Caco-2 (cell line): ENCODE measurements at regions not wholly inside any gene's neighbourhood (a gene's known extent, or its start where the extent isn't known, plus 50 kb on each side); places are given as distances from the start of the nearest gene placed in this dataset.

Experiments used
- BruUV-seq: library from RNA; stranded (reverse); fragments of 400-500 nt; replicated peaks from 2 replicates; lab custom pipeline; 2021; lab: Mats Ljungman, UMichigan
- CTCF ChIA-PET: fragments of 300-600 bp; sonication (Branson Sonifier 250); formaldehyde crosslinking; loops from one replicate; lab custom pipeline; 2022; ENCODE audit warnings: antibody characterized with exemption; lab: Charles Lee
- POLR2A ChIA-PET: fragments of 300-600 bp; sonication (Branson Sonifier 250); formaldehyde crosslinking; loops from one replicate; lab custom pipeline; 2022; ENCODE audit warnings: antibody characterized with exemption; lab: Charles Lee
- DNase-seq, 2 experiments: peaks; one replicate each; pipeline versions ENCODE4 v3.0.0 to v3.0.0-alpha.2; 2020 to 2022
- H3K27me3 ChIP-seq: replicated peaks from 2 replicates; pipeline ENCODE4 v1.6.0; 2011; ENCODE audit warnings: low read length; ENCODE audit not compliant: control insufficient read depth, insufficient read depth
- H3K36me3 ChIP-seq: 2 replicates; pipeline ENCODE4 v1.5.1; 2011; ENCODE audit warnings: low read length; ENCODE audit not compliant: control insufficient read depth, insufficient read depth
- H3K4me1 ChIP-seq: fragments of 250-450 bp; sonication (Bioruptor Pico); 2 replicates; pipeline ENCODE4 v1.5.1; 2020; ENCODE audit warnings: mild to moderate bottlenecking
- H3K4me3 ChIP-seq: 2 replicates; pipeline ENCODE4 v1.5.1; 2011; ENCODE audit warnings: low read depth, mild to moderate bottlenecking, control low read depth, low read length
- H3K9me3 ChIP-seq: fragments of 250-450 bp; sonication (Bioruptor Pico); 2 replicates; pipeline ENCODE4 v1.5.1; 2020; ENCODE audit warnings: mild to moderate bottlenecking, moderate library complexity
- H3K27ac Mint-ChIP-seq: one replicate; pipeline ENCODE4 v1.8.0; 2022; ENCODE audit warnings: mixed read lengths; ENCODE audit not compliant: unreplicated experiment
- H3K27me3 Mint-ChIP-seq: one replicate; pipeline ENCODE4 v1.8.0; 2022; ENCODE audit warnings: mixed read lengths; ENCODE audit not compliant: insufficient read depth, unreplicated experiment
- H3K36me3 Mint-ChIP-seq: one replicate; pipeline ENCODE4 v1.8.0; 2022; ENCODE audit warnings: mild to moderate bottlenecking, mixed read lengths; ENCODE audit not compliant: insufficient read depth, unreplicated experiment
- H3K4me1 Mint-ChIP-seq: one replicate; pipeline ENCODE4 v1.8.0; 2022; ENCODE audit warnings: low read depth, mixed read lengths; ENCODE audit not compliant: unreplicated experiment
- H3K4me3 Mint-ChIP-seq: one replicate; pipeline ENCODE4 v1.8.0; 2022; ENCODE audit warnings: mild to moderate bottlenecking, moderate library complexity, mixed read lengths; ENCODE audit not compliant: unreplicated experiment
- H3K9me3 Mint-ChIP-seq: one replicate; pipeline ENCODE4 v1.8.0; 2022; ENCODE audit warnings: mixed read lengths; ENCODE audit not compliant: unreplicated experiment
- CTCF ChIP-seq, 2 experiments: fragments of 200-600 bp in 1 of 2; IDR thresholded peaks; 1 replicate in 1 of 2; 2 replicates in 1 of 2; pipeline versions ENCODE4 v1.5.1 to v1.8.0; 2011 to 2022; ENCODE audit warnings: antibody characterized with exemption in 1 of 2, control low read depth in 1 of 2, inconsistent platforms in 1 of 2, low read depth in 1 of 2, low read length in 1 of 2, mild to moderate bottlenecking in 1 of 2, moderate library complexity in 1 of 2; ENCODE audit not compliant: insufficient read depth in 1 of 2, severe bottlenecking in 1 of 2, unreplicated experiment in 1 of 2
- intact Hi-C: fragments of 100-400 bp; cut with micrococcal nuclease; formaldehyde crosslinking; loops from one replicate; pipeline ENCODE4 v1.10.0; 2022; ENCODE audit not compliant: unreplicated experiment

GRCh38 chr5:165914456-165914855 lies 2377.0 kb upstream of the WWC1 start:
- H3K27me3 ChIP-seq = no peaks in the 10 kb centered on the region
- H3K4me3 Mint-ChIP-seq = no peak overlapping the region
- TF ChIP-seq CTCF (IDR thresholded peaks at IDR 0.05; ENCODE audit: insufficient read depth in 1 of 2, low read depth in 1 of 2, low read length in 1 of 2, severe bottlenecking in 1 of 2, unreplicated experiment in 1 of 2) = no peak
- H3K9me3 Mint-ChIP-seq = peaks cover 10% of the 10 kb centered on the region
- H3K9me3 ChIP-seq = no peaks in the 10 kb centered on the region
- CTCF ChIA-PET = interaction anchor here (0.6 kb wide), 1 partner anchor 104 kb away, joined by 6 read pairs; no protein-coding TSS in a partner anchor
- H3K27ac Mint-ChIP-seq = no peak overlapping the region
- no peaks in the 10 kb centered on the region for H3K36me3 ChIP-seq
- no peaks in the 10 kb centered on the region for H3K27me3 Mint-ChIP-seq
- H3K36me3 Mint-ChIP-seq = no peaks in the 10 kb centered on the region
- BruUV-seq = no TSS peak
- no peak for DNase-seq
- POLR2A ChIA-PET = no interaction called here
- H3K4me1 Mint-ChIP-seq = no peaks in the 10 kb centered on the region
- H3K4me3 ChIP-seq = no peak overlapping the region
- intact Hi-C loops = no loop called here
- H3K4me1 ChIP-seq = no peaks in the 10 kb centered on the region

- Mint-ChIP-seq H3K27ac (no peak overlapping the region), H3K36me3 (no peaks in the 10 kb centered on the region), H3K9me3 (peaks cover 20% of the 10 kb centered on the region), H3K27me3 (no peaks in the 10 kb centered on the region), H3K4me1 (no peaks in the 10 kb centered on the region), H3K4me3 (no peak overlapping the region)
- ChIA-PET POLR2A (no interaction called here), CTCF (no interaction called here)
- intact Hi-C loops = no loop called here
- Histone ChIP-seq H3K9me3 (no peaks in the 10 kb centered on the region), H3K27me3 (no peaks in the 10 kb centered on the region), H3K4me3 (no peak overlapping the region), H3K4me1 (no peaks in the 10 kb centered on the region), H3K36me3 (no peaks in the 10 kb centered on the region)
- DNase-seq = no peak
- TF ChIP-seq CTCF (IDR thresholded peaks at IDR 0.05; ENCODE audit: insufficient read depth in 1 of 2, low read depth in 1 of 2, low read length in 1 of 2, severe bottlenecking in 1 of 2, unreplicated experiment in 1 of 2) = no peak
- no TSS peak for BruUV-seq
These were observed 2372.2 kb upstream of the WWC1 start for GRCh38 chr5:165919196-165919595.

- Histone ChIP-seq H3K27me3 (no peaks in the 10 kb centered on the region), H3K4me1 (no peaks in the 10 kb centered on the region), H3K36me3 (no peaks in the 10 kb centered on the region), H3K9me3 (no peaks in the 10 kb centered on the region), H3K4me3 (no peak overlapping the region)
- Mint-ChIP-seq H3K9me3 (peaks cover 20% of the 10 kb centered on the region), H3K27ac (no peak overlapping the region), H3K4me1 (no peaks in the 10 kb centered on the region), H3K36me3 (no peaks in the 10 kb centered on the region), H3K27me3 (no peaks in the 10 kb centered on the region), H3K4me3 (no peak overlapping the region)
- POLR2A ChIA-PET = no interaction called here
- intact Hi-C loops = no loop called here
- CTCF ChIA-PET = no interaction called here
- no peak for TF ChIP-seq CTCF (IDR thresholded peaks at IDR 0.05; ENCODE audit: insufficient read depth in 1 of 2, low read depth in 1 of 2, low read length in 1 of 2, severe bottlenecking in 1 of 2, unreplicated experiment in 1 of 2)
- no TSS peak for BruUV-seq
- DNase-seq = no peak
These were observed 2370.8 kb upstream of the WWC1 start for GRCh38 chr5:165920655-165921054.
